Heart left ventricle (tissue), 16 donors: ENCODE measurements at regions not wholly inside any gene's neighbourhood (a gene's known extent, or its start where the extent isn't known, plus 50 kb on each side); places are given as distances from the start of the nearest gene placed in this dataset.

Source experiments
- ATAC-seq, 4 donors: fragments of 200-7000 bp; cut with Tn5 transposase; one replicate each; pipeline ENCODE4 v1.9.1; 2020 to 2022; ENCODE audit warnings: moderate library complexity in 4 of 4, mild to moderate bottlenecking in 3 of 4, moderate number of reproducible peaks in 1 of 4
- DNase-seq, 5 donors: peaks; one replicate each; pipeline ENCODE4 v3.0.0-alpha.2; 2020
- H3K27ac ChIP-seq, 12 donors: fragments of 200-600 bp; sonication (generic) in 4 of 12; one replicate each; pipeline versions ENCODE4 v1.5.0 to v1.8.0; 2016 to 2022; ENCODE audit warnings: mild to moderate bottlenecking in 2 of 12
- H3K27me3 ChIP-seq, 9 donors: fragments of 200-600 bp; sonication (generic) in 2 of 9; one replicate each; pipeline versions ENCODE4 v1.5.1 to v1.8.0; 2016 to 2022; ENCODE audit warnings: mild to moderate bottlenecking in 3 of 9
- H3K36me3 ChIP-seq, 9 donors: fragments of 200-600 bp; sonication (generic) in 2 of 9; one replicate each; pipeline versions ENCODE4 v1.5.0 to v1.8.0; 2018 to 2022; ENCODE audit warnings: mild to moderate bottlenecking in 2 of 9
- H3K4me1 ChIP-seq, 12 donors: fragments of 200-600 bp; sonication (generic) in 4 of 12; one replicate each; pipeline versions ENCODE4 v1.5.0 to v1.8.0; 2016 to 2022; ENCODE audit warnings: mild to moderate bottlenecking in 3 of 12
- H3K4me3 ChIP-seq, 12 donors: fragments of 200-600 bp; sonication (generic) in 4 of 12; one replicate each; pipeline versions ENCODE4 v1.5.0 to v1.8.0; 2017 to 2022; ENCODE audit warnings: mild to moderate bottlenecking in 9 of 12, moderate library complexity in 4 of 12
- H3K9me3 ChIP-seq, 12 donors: fragments of 200-600 bp; sonication (generic) in 4 of 12; one replicate each; pipeline versions ENCODE4 v1.5.0 to v1.8.0; 2016 to 2022; ENCODE audit warnings: mild to moderate bottlenecking in 1 of 12
- CTCF ChIP-seq, 12 donors: fragments of 200-600 bp; sonication (generic) in 4 of 12; IDR thresholded peaks; one replicate each; pipeline versions ENCODE4 v1.5.0 to v1.8.0; 2018 to 2022; ENCODE audit warnings: antibody characterized with exemption in 12 of 12, mild to moderate bottlenecking in 5 of 12
- POLR2A ChIP-seq, 2 donors: fragments of 450-650 bp; IDR thresholded peaks; one replicate each; pipeline ENCODE4 v1.6.1; 2017; ENCODE audit warnings: antibody characterized with exemption in 2 of 2, mild to moderate bottlenecking in 2 of 2, moderate library complexity in 2 of 2
- WGBS, 4 donors: extraction: QIAGEN DNeasy Blood & Tissue Kit in 2 of 4; methylation state at CpG; one replicate each; pipeline versions ENCODE4 v1.1.5 to v1.1.7; 2013 to 2018; 5-methylcytosine and 5-hydroxymethylcytosine counted together
- intact Hi-C, 10 donors: fragments of 100-400 bp; cut with DNase I; formaldehyde crosslinking; loops; one replicate each; pipeline versions ENCODE4 v1.11.1 to v1.14.2; 2022
- donor health status: ischemic (EF 13 %, LVEDD 7.1; RV severe dilation, severe dysfunction).
- donor health status: healthy with polysubstance abuse.
- donor health status: DM: no; HTN: yes; CAD: no.
- donor health status: DM: no; HTN: no; CAD: no.
- donor health status: ischemic (EF 25% LVEDD 6.9; RV normal size, moderate dysfunction).
- donor health status: ischemic (EF 25% LVEDD 5.7; RV mildly dilated, moderate dysfunction).
- donor health status: healthy.
- donor health status: DM: yes; HTN: yes; CAD: no.
- donor health status: ischemic (EF 35%, LVEDD 5.7; RV mildly dilated, moderate dysfunction).
- donor health status: nonischemic (EF 11% LVEDD 7.7; RV severe dilation, severe dysfunction).
- donor health status: DM: yes; HTN: yes; CAD: no.
- donor health status: PGD.
- donor health status: ischemic (EF 29% LVEDD 5.4; RV normal size, mild dysfunction).
- donor health status: nonischemic (EF 23%, LVEDD 6.1; RV moderate dilation, normal function).

GRCh38 chr6:1485678-1486077 is 96.3 kb downstream of the FOXF2 start:
- no peak for TF ChIP-seq POLR2A (IDR thresholded peaks at IDR 0.05)
- TF ChIP-seq CTCF (IDR thresholded peaks at IDR 0.05), result no peak
- intact Hi-C loops, result no loop called here

GRCh38 chr6:1486387-1486786 is 97.0 kb downstream of the FOXF2 start:
- WGBS, 4 donors, result 71 to 89% (median 80%) methylated on average over 1 of the region's 1 CpG
- H3K36me3 ChIP-seq, result no peaks in the 10 kb centered on the region
- no peak overlapping the region for H3K27ac ChIP-seq
- TF ChIP-seq CTCF (IDR thresholded peaks at IDR 0.05) (no peak), POLR2A (IDR thresholded peaks at IDR 0.05) (no peak)
- H3K4me1 ChIP-seq, result no peaks in the 10 kb centered on the region
- no peak for ATAC-seq
- H3K9me3 ChIP-seq, result no peaks in the 10 kb centered on the region
- intact Hi-C loops, result no loop called here
- H3K27me3 ChIP-seq, result no peaks in the 10 kb centered on the region
- no peak overlapping the region for H3K4me3 ChIP-seq
- no peak for DNase-seq

More at GRCh38 chr6:1485678-1486077, 96.3 kb downstream of the FOXF2 start:
- H3K4me3 ChIP-seq, result no peak overlapping the region
- 85 to 88% (median 87%) methylated on average over 5 of the region's 5 CpGs for WGBS, 4 donors
- no peak for DNase-seq
- ATAC-seq, result no peak
- no peaks in the 10 kb centered on the region for H3K4me1 ChIP-seq
- no peaks in the 10 kb centered on the region for H3K27me3 ChIP-seq
- H3K36me3 ChIP-seq, result no peaks in the 10 kb centered on the region
- H3K9me3 ChIP-seq, result no peaks in the 10 kb centered on the region
- no peak overlapping the region for H3K27ac ChIP-seq

GRCh38 chr6:1487239-1487638 is 97.9 kb downstream of the FOXF2 start:
- DNase-seq (no peak), ATAC-seq (no peak)
- Histone ChIP-seq H3K27me3 (no peaks in the 10 kb centered on the region), H3K9me3 (no peaks in the 10 kb centered on the region), H3K36me3 (no peaks in the 10 kb centered on the region), H3K4me3 (no peak overlapping the region), H3K4me1 (no peaks in the 10 kb centered on the region), H3K27ac (no peak overlapping the region)
- intact Hi-C loops, result no loop called here
- TF ChIP-seq CTCF (IDR thresholded peaks at IDR 0.05), result no peak
- TF ChIP-seq POLR2A (IDR thresholded peaks at IDR 0.05), result no peak
- 61 to 80% (median 71%) methylated on average over 3 to 4 of the region's 4 CpGs for WGBS, 4 donors

GRCh38 chr6:1491025-1491424 is 101.6 kb downstream of the FOXF2 start:
- H3K27ac ChIP-seq, result no peak overlapping the region
- ATAC-seq, result no peak

More at GRCh38 chr6:1491025-1491424, 101.6 kb downstream of the FOXF2 start:
- Histone ChIP-seq H3K27me3 (no peaks in the 10 kb centered on the region), H3K4me1 (no peaks in the 10 kb centered on the region), H3K9me3 (peaks cover 0 to 4% (median 0%) of the 10 kb centered on the region in 12 donors), H3K36me3 (no peaks in the 10 kb centered on the region), H3K4me3 (no peak overlapping the region)
- WGBS, 4 donors, result 90 to 96% (median 92%) methylated on average over 11 of the region's 11 CpGs
- DNase-seq, result no peak
- TF ChIP-seq CTCF (IDR thresholded peaks at IDR 0.05), result no peak
- no peak for TF ChIP-seq POLR2A (IDR thresholded peaks at IDR 0.05)
- intact Hi-C loops, result no loop called here
